ENCODE measurements at regions not wholly inside any gene's neighbourhood (a gene's known extent, or its start where the extent isn't known, plus 50 kb on each side); places are given as distances from the start of the nearest gene placed in this dataset.

- no peak for DNase-seq
Measured at GRCh38 chr2:129753261-129753660, 226.2 kb upstream of the RAB6C start.

- DNase-seq = no peak
Measured at GRCh38 chr2:129754421-129754820, 225.0 kb upstream of the RAB6C start.

- no peak for DNase-seq
Measured at GRCh38 chr2:129754831-129755230, 224.6 kb upstream of the RAB6C start.

GRCh38 chr2:129755786-129756185 is 223.7 kb upstream of the RAB6C start:
- no peak for DNase-seq

- no peak for DNase-seq
Measured at GRCh38 chr2:129756276-129756675, 223.2 kb upstream of the RAB6C start.

GRCh38 chr2:129757366-129757914 is 222.0 kb upstream of the RAB6C start:
- DNase-seq = no peak

GRCh38 chr2:129757915-129758783 is 221.3 kb upstream of the RAB6C start:
- DNase-seq = no peak

GRCh38 chr2:129758784-129759471 is 220.5 kb upstream of the RAB6C start:
- no peak for DNase-seq

GRCh38 chr2:129759472-129760010 is 219.9 kb upstream of the RAB6C start:
- DNase-seq = no peak

- DNase-seq = no peak
Measured at GRCh38 chr2:129760669-129761068, 218.8 kb upstream of the RAB6C start.

- DNase-seq = no peak
Measured at GRCh38 chr2:129761569-129762021, 217.9 kb upstream of the RAB6C start.

- no peak for DNase-seq
Measured at GRCh38 chr2:129762386-129763189, 216.9 kb upstream of the RAB6C start.

GRCh38 chr2:129763190-129763846 is 216.1 kb upstream of the RAB6C start:
- DNase-seq = no peak

GRCh38 chr2:129763966-129764365 is 215.5 kb upstream of the RAB6C start:
- DNase-seq = no peak

GRCh38 chr2:129764376-129765325 is 214.8 kb upstream of the RAB6C start:
- DNase-seq = no peak

GRCh38 chr2:129765326-129765677 is 214.2 kb upstream of the RAB6C start:
- DNase-seq = no peak

- DNase-seq = no peak
Measured at GRCh38 chr2:129765678-129766351, 213.7 kb upstream of the RAB6C start.

- no peak for DNase-seq
Measured at GRCh38 chr2:129766374-129766993, 213.0 kb upstream of the RAB6C start.

- no peak for DNase-seq
Measured at GRCh38 chr2:129767346-129768035, 212.0 kb upstream of the RAB6C start.
